Chondrocyte (in vitro differentiated cells): ENCODE measurements at regions not wholly inside any gene's neighbourhood (a gene's known extent, or its start where the extent isn't known, plus 50 kb on each side); places are given as distances from the start of the nearest gene placed in this dataset.

Source experiments
- DNase-seq: peaks from one replicate; pipeline ENCODE4 v3.0.0; 2021; ENCODE audit warnings: mixed read lengths, low spot score
- H3K27ac Mint-ChIP-seq: one replicate; pipeline ENCODE4 v1.8.0; 2021; ENCODE audit warnings: mild to moderate bottlenecking, moderate library complexity, mixed read lengths; ENCODE audit not compliant: unreplicated experiment
- H3K27me3 Mint-ChIP-seq: 2 replicates; pipeline ENCODE4 v1.8.0; 2021; ENCODE audit warnings: low read depth, mixed read lengths
- H3K36me3 Mint-ChIP-seq: 2 replicates; pipeline ENCODE4 v1.8.0; 2021; ENCODE audit warnings: low read depth, mixed read lengths
- H3K4me1 Mint-ChIP-seq: 2 replicates; pipeline ENCODE4 v1.8.0; 2021; ENCODE audit warnings: low read depth, mild to moderate bottlenecking, mixed read lengths
- H3K4me3 Mint-ChIP-seq: one replicate; pipeline ENCODE4 v1.8.0; 2021; ENCODE audit warnings: mild to moderate bottlenecking, moderate library complexity, mixed read lengths; ENCODE audit not compliant: unreplicated experiment
- H3K9me3 Mint-ChIP-seq: 2 replicates; pipeline ENCODE4 v1.8.0; 2021; ENCODE audit warnings: low read depth, mixed read lengths
- TF ChIP-seq, protein P1 (sequence below): fragments of 200-600 bp; sonication (generic); IDR thresholded peaks from 2 replicates; pipeline ENCODE4 v1.5.0; 2021; ENCODE audit warnings: antibody characterized with exemption, mild to moderate bottlenecking, moderate library complexity

- TF ChIP-seq, protein P1, sequence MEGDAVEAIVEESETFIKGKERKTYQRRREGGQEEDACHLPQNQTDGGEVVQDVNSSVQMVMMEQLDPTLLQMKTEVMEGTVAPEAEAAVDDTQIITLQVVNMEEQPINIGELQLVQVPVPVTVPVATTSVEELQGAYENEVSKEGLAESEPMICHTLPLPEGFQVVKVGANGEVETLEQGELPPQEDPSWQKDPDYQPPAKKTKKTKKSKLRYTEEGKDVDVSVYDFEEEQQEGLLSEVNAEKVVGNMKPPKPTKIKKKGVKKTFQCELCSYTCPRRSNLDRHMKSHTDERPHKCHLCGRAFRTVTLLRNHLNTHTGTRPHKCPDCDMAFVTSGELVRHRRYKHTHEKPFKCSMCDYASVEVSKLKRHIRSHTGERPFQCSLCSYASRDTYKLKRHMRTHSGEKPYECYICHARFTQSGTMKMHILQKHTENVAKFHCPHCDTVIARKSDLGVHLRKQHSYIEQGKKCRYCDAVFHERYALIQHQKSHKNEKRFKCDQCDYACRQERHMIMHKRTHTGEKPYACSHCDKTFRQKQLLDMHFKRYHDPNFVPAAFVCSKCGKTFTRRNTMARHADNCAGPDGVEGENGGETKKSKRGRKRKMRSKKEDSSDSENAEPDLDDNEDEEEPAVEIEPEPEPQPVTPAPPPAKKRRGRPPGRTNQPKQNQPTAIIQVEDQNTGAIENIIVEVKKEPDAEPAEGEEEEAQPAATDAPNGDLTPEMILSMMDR: no peak
- Mint-ChIP-seq H3K27me3 (no peaks in the 10 kb centered on the region), H3K27ac (no peak overlapping the region), H3K36me3 (no peaks in the 10 kb centered on the region), H3K4me1 (no peaks in the 10 kb centered on the region), H3K4me3 (no peak overlapping the region), H3K9me3 (peaks cover 3% of the 10 kb centered on the region)
- no peak for DNase-seq
Measured at GRCh38 chr16:9280069-9280466, 188.6 kb downstream of the HAPSTR1 start.

GRCh38 chr16:9286930-9287329, 195.5 kb downstream of the HAPSTR1 start:
- H3K9me3 Mint-ChIP-seq: peaks cover 20% of the 10 kb centered on the region
- no peak overlapping the region for H3K4me3 Mint-ChIP-seq

DNA sequence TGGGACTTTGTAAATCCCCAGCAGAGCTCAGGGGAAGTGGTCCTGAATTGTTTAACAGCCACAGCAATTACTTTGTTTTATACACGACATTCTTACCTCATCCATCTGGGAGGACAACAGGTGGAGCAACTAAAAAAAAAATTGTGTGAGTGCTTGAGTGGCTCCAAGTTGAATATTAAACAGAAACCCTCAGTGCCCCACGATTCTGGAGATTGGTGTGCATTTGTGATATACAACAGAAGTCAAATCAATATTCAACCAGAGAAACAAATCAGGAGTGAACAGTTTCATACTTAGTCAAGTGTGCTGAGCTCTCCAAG, 204.8 kb downstream of the HAPSTR1 start:
- no peak for DNase-seq
- TF ChIP-seq, protein P1: no peak
- Mint-ChIP-seq H3K27ac (no peak overlapping the region), H3K27me3 (no peaks in the 10 kb centered on the region), H3K9me3 (peaks cover 5% of the 10 kb centered on the region), H3K4me1 (no peaks in the 10 kb centered on the region), H3K36me3 (no peaks in the 10 kb centered on the region), H3K4me3 (no peak overlapping the region)

More at GRCh38 chr16:9286930-9287329, 195.5 kb downstream of the HAPSTR1 start:
- H3K4me1 Mint-ChIP-seq: no peaks in the 10 kb centered on the region
- TF ChIP-seq, protein P1: no peak
- no peaks in the 10 kb centered on the region for H3K27me3 Mint-ChIP-seq
- no peak overlapping the region for H3K27ac Mint-ChIP-seq
- DNase-seq: no peak
- no peaks in the 10 kb centered on the region for H3K36me3 Mint-ChIP-seq

DNA sequence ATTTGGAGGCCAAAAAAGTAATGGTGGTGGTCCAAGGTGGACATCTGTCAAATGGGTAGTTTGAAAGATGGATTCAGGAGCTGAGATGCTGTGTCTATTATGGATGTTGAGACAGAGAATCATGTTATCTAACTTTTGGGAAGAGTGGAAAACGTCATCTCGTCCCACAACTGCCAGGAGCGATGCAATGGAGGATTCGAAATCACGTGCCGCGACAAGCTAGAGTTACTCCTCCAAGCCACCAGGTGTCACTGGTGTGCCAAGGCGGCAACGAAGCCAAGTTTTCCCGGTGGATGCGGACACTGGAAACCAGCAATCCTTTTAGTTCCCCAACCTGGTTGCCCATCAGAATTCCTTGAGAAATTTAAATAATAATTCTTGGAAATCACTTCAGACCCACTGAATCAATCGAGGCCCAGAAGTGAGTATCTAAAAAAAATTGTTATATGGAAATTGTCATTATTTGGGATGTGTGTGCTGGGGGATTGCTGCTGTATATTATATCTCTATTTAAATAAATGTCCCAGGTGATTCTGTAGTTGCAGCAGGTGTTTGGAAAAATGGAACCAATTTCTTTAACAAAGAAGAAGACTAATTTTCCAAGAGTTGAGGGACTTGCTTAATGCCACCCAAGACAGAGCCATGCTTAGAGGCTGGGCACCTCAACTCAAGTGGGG, 206.1 kb downstream of the HAPSTR1 start:
- no peaks in the 10 kb centered on the region for H3K27me3 Mint-ChIP-seq
- H3K36me3 Mint-ChIP-seq: no peaks in the 10 kb centered on the region
- no peak overlapping the region for H3K4me3 Mint-ChIP-seq
- TF ChIP-seq, protein P1: peak; percentile 51
- no peak overlapping the region for H3K27ac Mint-ChIP-seq
- H3K9me3 Mint-ChIP-seq: peaks cover 7% of the 10 kb centered on the region
- H3K4me1 Mint-ChIP-seq: no peaks in the 10 kb centered on the region
- DNase-seq: no peak

GRCh38 chr16:9300252-9300651, 208.8 kb downstream of the HAPSTR1 start:
- DNase-seq: no peak
- Mint-ChIP-seq H3K4me1 (no peaks in the 10 kb centered on the region), H3K27me3 (no peaks in the 10 kb centered on the region), H3K36me3 (no peaks in the 10 kb centered on the region), H3K4me3 (no peak overlapping the region), H3K9me3 (peaks cover 7% of the 10 kb centered on the region), H3K27ac (no peak overlapping the region)
- TF ChIP-seq, protein P1: no peak
